Caco-2 (cell line): ENCODE measurements at regions not wholly inside any gene's neighbourhood (a gene's known extent, or its start where the extent isn't known, plus 50 kb on each side); places are given as distances from the start of the nearest gene placed in this dataset.

ENCODE experiments used
- BruUV-seq: library from RNA; stranded (reverse); fragments of 400-500 nt; replicated peaks from 2 replicates; lab custom pipeline; 2021; lab: Mats Ljungman, UMichigan
- CTCF ChIA-PET: fragments of 300-600 bp; sonication (Branson Sonifier 250); formaldehyde crosslinking; loops from one replicate; lab custom pipeline; 2022; ENCODE audit warnings: antibody characterized with exemption; lab: Charles Lee
- POLR2A ChIA-PET: fragments of 300-600 bp; sonication (Branson Sonifier 250); formaldehyde crosslinking; loops from one replicate; lab custom pipeline; 2022; ENCODE audit warnings: antibody characterized with exemption; lab: Charles Lee
- DNase-seq, 2 experiments: peaks; one replicate each; pipeline versions ENCODE4 v3.0.0 to v3.0.0-alpha.2; 2020 to 2022
- H3K27me3 ChIP-seq: replicated peaks from 2 replicates; pipeline ENCODE4 v1.6.0; 2011; ENCODE audit warnings: low read length; ENCODE audit not compliant: control insufficient read depth, insufficient read depth
- H3K36me3 ChIP-seq: 2 replicates; pipeline ENCODE4 v1.5.1; 2011; ENCODE audit warnings: low read length; ENCODE audit not compliant: control insufficient read depth, insufficient read depth
- H3K4me1 ChIP-seq: fragments of 250-450 bp; sonication (Bioruptor Pico); 2 replicates; pipeline ENCODE4 v1.5.1; 2020; ENCODE audit warnings: mild to moderate bottlenecking
- H3K4me3 ChIP-seq: 2 replicates; pipeline ENCODE4 v1.5.1; 2011; ENCODE audit warnings: low read depth, mild to moderate bottlenecking, control low read depth, low read length
- H3K9me3 ChIP-seq: fragments of 250-450 bp; sonication (Bioruptor Pico); 2 replicates; pipeline ENCODE4 v1.5.1; 2020; ENCODE audit warnings: mild to moderate bottlenecking, moderate library complexity
- H3K27ac Mint-ChIP-seq: one replicate; pipeline ENCODE4 v1.8.0; 2022; ENCODE audit warnings: mixed read lengths; ENCODE audit not compliant: unreplicated experiment
- H3K27me3 Mint-ChIP-seq: one replicate; pipeline ENCODE4 v1.8.0; 2022; ENCODE audit warnings: mixed read lengths; ENCODE audit not compliant: insufficient read depth, unreplicated experiment
- H3K36me3 Mint-ChIP-seq: one replicate; pipeline ENCODE4 v1.8.0; 2022; ENCODE audit warnings: mild to moderate bottlenecking, mixed read lengths; ENCODE audit not compliant: insufficient read depth, unreplicated experiment
- H3K4me1 Mint-ChIP-seq: one replicate; pipeline ENCODE4 v1.8.0; 2022; ENCODE audit warnings: low read depth, mixed read lengths; ENCODE audit not compliant: unreplicated experiment
- H3K4me3 Mint-ChIP-seq: one replicate; pipeline ENCODE4 v1.8.0; 2022; ENCODE audit warnings: mild to moderate bottlenecking, moderate library complexity, mixed read lengths; ENCODE audit not compliant: unreplicated experiment
- H3K9me3 Mint-ChIP-seq: one replicate; pipeline ENCODE4 v1.8.0; 2022; ENCODE audit warnings: mixed read lengths; ENCODE audit not compliant: unreplicated experiment
- CTCF ChIP-seq, 2 experiments: fragments of 200-600 bp in 1 of 2; IDR thresholded peaks; 1 replicate in 1 of 2; 2 replicates in 1 of 2; pipeline versions ENCODE4 v1.5.1 to v1.8.0; 2011 to 2022; ENCODE audit warnings: antibody characterized with exemption in 1 of 2, control low read depth in 1 of 2, inconsistent platforms in 1 of 2, low read depth in 1 of 2, low read length in 1 of 2, mild to moderate bottlenecking in 1 of 2, moderate library complexity in 1 of 2; ENCODE audit not compliant: insufficient read depth in 1 of 2, severe bottlenecking in 1 of 2, unreplicated experiment in 1 of 2
- intact Hi-C: fragments of 100-400 bp; cut with micrococcal nuclease; formaldehyde crosslinking; loops from one replicate; pipeline ENCODE4 v1.10.0; 2022; ENCODE audit not compliant: unreplicated experiment

DNA sequence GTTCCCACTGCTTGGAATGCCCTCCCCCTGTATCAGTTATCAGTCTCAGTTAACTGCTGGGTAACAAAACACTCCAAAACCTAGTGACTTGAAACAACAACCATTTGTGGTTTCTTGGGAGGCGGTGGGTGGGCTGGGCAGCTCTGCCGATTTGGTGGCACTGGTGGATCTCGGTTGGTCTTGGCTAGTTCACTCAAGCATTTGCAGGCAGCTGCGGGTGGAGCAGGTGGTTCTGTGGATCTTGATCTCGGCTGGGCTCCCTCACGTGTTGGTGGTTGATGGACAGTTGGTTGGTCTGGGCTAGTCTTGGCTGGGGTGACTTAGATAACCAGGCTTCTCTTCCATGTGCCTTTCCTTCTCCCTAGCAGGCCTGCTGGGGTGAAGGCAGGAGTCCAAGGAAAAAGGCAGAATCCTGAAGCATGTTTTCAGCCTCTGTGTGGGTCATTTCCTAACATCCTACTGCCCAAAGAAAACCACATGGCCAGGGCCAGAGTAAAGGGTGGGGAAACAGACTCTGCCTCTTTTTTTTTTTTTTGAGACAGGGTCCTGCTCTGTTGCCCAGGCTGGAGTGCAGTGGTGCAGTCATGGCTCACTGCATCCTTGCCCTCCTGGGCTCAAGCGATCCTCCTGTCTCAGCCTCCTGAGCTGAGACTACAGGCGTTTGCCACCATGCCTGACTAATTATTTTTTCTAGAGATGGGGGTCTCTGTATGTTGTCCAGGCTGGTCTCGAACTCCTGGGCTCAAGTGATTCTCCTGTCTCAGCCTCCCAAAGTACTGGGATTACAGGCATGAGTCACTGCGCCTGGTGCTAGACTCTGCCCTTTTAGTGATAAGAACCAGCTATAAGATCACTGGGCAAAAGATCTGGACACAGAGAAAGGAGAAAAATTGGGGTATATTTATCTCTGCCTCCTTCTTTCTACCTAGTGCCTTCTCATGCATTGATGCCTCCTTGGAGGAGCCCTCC, 183.7 kb downstream of the RGS3 start:
- intact Hi-C loops, result loop anchor here (2.0 kb wide), 1 partner anchor 44 kb away; no protein-coding TSS in a partner anchor
- BruUV-seq, result no TSS peak
- Mint-ChIP-seq H3K27ac (no peak overlapping the region), H3K27me3 (peaks cover 9% of the 10 kb centered on the region), H3K4me3 (no peak overlapping the region), H3K36me3 (no peaks in the 10 kb centered on the region), H3K4me1 (no peaks in the 10 kb centered on the region), H3K9me3 (peaks cover 11% of the 10 kb centered on the region)
- Histone ChIP-seq H3K4me1 (no peaks in the 10 kb centered on the region), H3K4me3 (no peak overlapping the region), H3K27me3 (no peaks in the 10 kb centered on the region), H3K36me3 (no peaks in the 10 kb centered on the region), H3K9me3 (peaks cover 9% of the 10 kb centered on the region)
- peak in 1 of 2 experiments; percentile 27 for DNase-seq
- no peak for TF ChIP-seq CTCF (IDR thresholded peaks at IDR 0.05; ENCODE audit: insufficient read depth in 1 of 2, low read depth in 1 of 2, low read length in 1 of 2, severe bottlenecking in 1 of 2, unreplicated experiment in 1 of 2)
- ChIA-PET POLR2A (interaction anchor here (0.6 kb wide), 2 partner anchors 45 to 271 kb away, joined by 4 to 5 read pairs; no protein-coding TSS in a partner anchor), CTCF (interaction anchor here (0.6 kb wide), 1 partner anchor 193 kb away, joined by 6 read pairs; no protein-coding TSS in a partner anchor)

GRCh38 chr9:113648048-113648447, 184.5 kb downstream of the RGS3 start:
- Mint-ChIP-seq H3K4me3 (no peak overlapping the region), H3K4me1 (no peaks in the 10 kb centered on the region), H3K27ac (no peak overlapping the region), H3K27me3 (peaks cover 9% of the 10 kb centered on the region), H3K9me3 (peaks cover 10% of the 10 kb centered on the region), H3K36me3 (no peaks in the 10 kb centered on the region)
- Histone ChIP-seq H3K36me3 (no peaks in the 10 kb centered on the region), H3K9me3 (peaks cover 5% of the 10 kb centered on the region; the same call in 1 of the 2 replicates), H3K27me3 (no peaks in the 10 kb centered on the region), H3K4me1 (no peaks in the 10 kb centered on the region; the same call in 1 of the 2 replicates), H3K4me3 (no peak overlapping the region)
- intact Hi-C loops, result no loop called here
- no peak for DNase-seq
- TF ChIP-seq CTCF (IDR thresholded peaks at IDR 0.05; ENCODE audit: insufficient read depth in 1 of 2, low read depth in 1 of 2, low read length in 1 of 2, severe bottlenecking in 1 of 2, unreplicated experiment in 1 of 2), result no peak
- ChIA-PET CTCF (no interaction called here), POLR2A (interaction anchor here (0.6 kb wide), 1 partner anchor 272 kb away, joined by 5 read pairs; no protein-coding TSS in a partner anchor)
- BruUV-seq, result no TSS peak

GRCh38 chr9:113648586-113648985, 185.1 kb downstream of the RGS3 start:
- Mint-ChIP-seq H3K9me3 (peaks cover 4% of the 10 kb centered on the region), H3K4me1 (no peaks in the 10 kb centered on the region), H3K27me3 (peaks cover 6% of the 10 kb centered on the region), H3K4me3 (no peak overlapping the region), H3K27ac (no peak overlapping the region), H3K36me3 (no peaks in the 10 kb centered on the region)
- Histone ChIP-seq H3K27me3 (no peaks in the 10 kb centered on the region), H3K36me3 (no peaks in the 10 kb centered on the region), H3K4me3 (no peak overlapping the region), H3K9me3 (no peaks in the 10 kb centered on the region), H3K4me1 (no peaks in the 10 kb centered on the region; the same call in 1 of the 2 replicates)
- TF ChIP-seq CTCF (IDR thresholded peaks at IDR 0.05; ENCODE audit: insufficient read depth in 1 of 2, low read depth in 1 of 2, low read length in 1 of 2, severe bottlenecking in 1 of 2, unreplicated experiment in 1 of 2), result no peak
- ChIA-PET POLR2A (no interaction called here), CTCF (no interaction called here)
- BruUV-seq, result no TSS peak
- intact Hi-C loops, result no loop called here
- no peak for DNase-seq
